RWPE1 (cell line): ENCODE measurements at regions not wholly inside any gene's neighbourhood (a gene's known extent, or its start where the extent isn't known, plus 50 kb on each side); places are given as distances from the start of the nearest gene placed in this dataset.

Experiments
- CTCF ChIA-PET: fragments of 350-600 bp; sonication (Branson Sonifier 250); formaldehyde crosslinking; extraction: SDS; loops from one replicate; lab custom pipeline; 2021; lab: Yijun Ruan, JAX
- POLR2A ChIA-PET: fragments of 400-600 bp; formaldehyde crosslinking; extraction: SDS; loops from one replicate; lab custom pipeline; 2020; ENCODE audit warnings: antibody characterized with exemption; ENCODE audit not compliant: low non-redundant PET; lab: Yijun Ruan, JAX
- DNase-seq: peaks from one replicate; pipeline ENCODE4 v3.0.0; 2012; ENCODE audit warnings: low spot score
- H3K27ac ChIP-seq: fragments of 450-650 bp; 2 replicates; pipeline ENCODE4 v1.5.1; 2017
- CTCF ChIP-seq: fragments of 450-650 bp; conservative IDR thresholded peaks from 2 replicates; pipeline ENCODE4 v1.5.1; 2017; ENCODE audit warnings: low read depth, mild to moderate bottlenecking

- POLR2A ChIA-PET: no interaction called here
- CTCF ChIA-PET: interaction anchor here (0.6 kb wide), 1 partner anchor 1706 kb away, joined by 3 read pairs; no protein-coding TSS in a partner anchor
- H3K27ac ChIP-seq: no peak overlapping the region
- no peak for TF ChIP-seq CTCF
- peak; percentile 5 for DNase-seq
These were observed 726.6 kb upstream of the FANCL start for GRCh38 chr2:58967736-58968135.

- TF ChIP-seq CTCF: no peak
- DNase-seq: no peak
- ChIA-PET CTCF (no interaction called here), POLR2A (no interaction called here)
- no peak overlapping the region for H3K27ac ChIP-seq
These were observed 724.5 kb upstream of the FANCL start for GRCh38 chr2:58965602-58966001.

- CTCF ChIA-PET: no interaction called here
- DNase-seq: no peak
- no peak overlapping the region for H3K27ac ChIP-seq
- no peak for TF ChIP-seq CTCF
- POLR2A ChIA-PET: no interaction called here
These were observed 718.9 kb upstream of the FANCL start for GRCh38 chr2:58959996-58960395.

GRCh38 chr2:58957188-58957840 lies 716.2 kb upstream of the FANCL start:
- no peak for TF ChIP-seq CTCF
- H3K27ac ChIP-seq: no peak overlapping the region
- DNase-seq: no peak
- ChIA-PET POLR2A (no interaction called here), CTCF (no interaction called here)

- no peak for DNase-seq
- no peak overlapping the region for H3K27ac ChIP-seq
- ChIA-PET POLR2A (no interaction called here), CTCF (no interaction called here)
- no peak for TF ChIP-seq CTCF
These were observed 713.8 kb upstream of the FANCL start for GRCh38 chr2:58954880-58955385.

- CTCF ChIA-PET: interaction anchor here (0.6 kb wide), 1 partner anchor 31 kb away, joined by 3 read pairs; no protein-coding TSS in a partner anchor
- no peak for TF ChIP-seq CTCF
- H3K27ac ChIP-seq: no peak overlapping the region
These were observed 710.6 kb upstream of the FANCL start for GRCh38 chr2:58951722-58952121.

More at GRCh38 chr2:58951722-58952121, 710.6 kb upstream of the FANCL start:
- POLR2A ChIA-PET: no interaction called here
- DNase-seq: no peak
